ENCODE measurements at regions not wholly inside any gene's neighbourhood (a gene's known extent, or its start where the extent isn't known, plus 50 kb on each side); places are given as distances from the start of the nearest gene placed in this dataset.

DNA sequence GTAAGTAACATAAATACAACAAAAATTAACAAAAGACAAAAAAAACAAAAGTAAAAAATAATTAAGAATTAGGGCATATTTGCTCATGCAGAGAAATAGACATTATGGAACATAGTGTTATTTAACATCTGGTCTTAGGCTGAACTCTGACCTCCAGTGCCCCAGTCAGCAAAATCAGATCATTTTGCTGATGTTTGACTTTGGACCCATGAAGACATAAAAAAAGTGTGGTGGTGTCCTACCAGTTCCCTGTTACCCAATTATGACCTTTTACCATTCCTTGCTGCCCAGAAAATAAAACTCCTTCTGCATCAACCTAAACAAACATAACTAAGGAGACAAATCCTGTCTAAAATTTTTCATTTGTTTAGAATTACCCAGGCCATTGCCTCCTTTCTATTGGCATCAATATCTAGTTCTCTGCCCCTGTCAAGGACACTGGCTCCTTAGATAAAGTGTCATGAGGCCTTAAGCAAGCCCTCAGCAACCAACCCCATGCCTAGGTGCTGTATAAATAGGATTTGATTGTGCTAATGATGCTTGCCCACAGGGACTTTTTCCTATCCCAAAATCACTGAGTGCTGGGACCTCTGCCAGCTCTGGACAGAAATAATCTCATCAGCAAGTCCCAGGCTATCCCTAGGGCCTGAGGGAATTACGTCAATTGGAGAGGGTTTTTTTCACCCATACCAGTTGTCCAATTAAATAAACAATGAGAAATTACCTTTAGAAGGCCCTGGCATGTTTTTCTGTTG is 334.5 kb upstream of the UMPS start:
- H3K4me3 ChIP-seq (ENCODE audit: low read depth, low read length) = no peak overlapping the region

GRCh38 chr3:124396339-124396950 is 333.8 kb upstream of the UMPS start:
- no peak overlapping the region for H3K4me3 ChIP-seq (ENCODE audit: low read depth, low read length)

GRCh38 chr3:124397088-124397487 is 333.2 kb upstream of the UMPS start:
- no peak overlapping the region for H3K4me3 ChIP-seq (ENCODE audit: low read depth, low read length)

- no peak overlapping the region for H3K4me3 ChIP-seq (ENCODE audit: low read depth, low read length)
Observed at GRCh38 chr3:124398594-124398993, 331.7 kb upstream of the UMPS start.

DNA sequence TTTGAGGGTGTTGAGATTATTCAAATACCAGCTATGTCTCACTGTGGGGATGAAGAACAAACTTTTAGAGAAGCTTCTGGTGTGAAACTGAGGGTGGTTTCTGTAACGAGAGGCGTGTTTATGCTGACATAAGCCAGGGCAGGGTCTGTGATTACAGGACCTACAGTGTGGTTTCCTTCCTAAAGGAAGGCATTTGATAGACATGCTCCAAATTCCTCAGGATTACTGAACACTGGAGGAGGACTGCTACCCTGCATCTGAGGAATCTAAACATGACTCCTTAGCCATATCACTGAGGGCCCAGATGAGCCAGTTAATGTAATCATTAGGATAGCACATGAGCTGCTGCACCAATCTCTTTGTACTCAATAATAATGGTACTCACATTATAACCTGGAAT is 328.4 kb upstream of the UMPS start:
- H3K4me3 ChIP-seq (ENCODE audit: low read depth, low read length) = no peak overlapping the region

DNA sequence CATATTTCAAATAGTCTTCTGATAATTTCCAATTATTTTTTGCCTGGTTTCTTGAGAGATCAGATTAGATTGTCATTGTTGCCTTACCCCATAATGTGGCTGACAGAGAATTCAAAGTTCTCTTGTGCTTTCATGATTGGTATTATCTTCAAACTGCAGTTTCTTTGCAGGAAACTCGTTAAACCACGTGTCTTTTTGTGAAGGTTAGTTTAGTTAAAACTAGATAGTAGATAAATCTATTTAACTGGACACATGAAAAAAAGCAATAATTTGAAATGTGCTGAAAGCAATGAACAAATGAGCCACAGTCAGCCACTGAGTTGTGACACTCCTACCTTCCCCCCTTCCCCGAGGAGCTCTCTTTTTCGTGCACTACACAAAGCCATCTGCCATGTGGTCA is 327.5 kb upstream of the UMPS start:
- H3K4me3 ChIP-seq (ENCODE audit: low read depth, low read length) = no peak overlapping the region

- H3K4me3 ChIP-seq (ENCODE audit: low read depth, low read length) = no peak overlapping the region
Observed at GRCh38 chr3:124404621-124405020, 325.6 kb upstream of the UMPS start.

DNA sequence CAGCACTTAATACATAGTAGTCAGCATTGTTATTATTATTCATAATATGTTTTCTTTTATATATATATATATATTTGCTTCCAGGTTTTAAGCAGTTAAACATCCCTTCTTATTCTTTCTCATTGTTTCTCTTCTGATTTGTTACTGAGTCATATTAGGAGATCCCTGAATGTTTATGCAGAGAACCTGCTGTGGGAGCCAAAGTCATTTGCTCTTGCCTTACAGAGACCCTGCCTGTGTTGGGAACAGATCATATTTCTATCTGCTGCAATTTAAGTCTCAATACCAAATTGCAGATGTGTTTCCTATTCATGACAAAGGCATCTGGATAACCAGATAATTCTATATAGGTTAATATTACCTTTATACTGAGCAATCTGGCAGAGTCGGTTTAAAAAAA is 323.0 kb upstream of the UMPS start:
- H3K4me3 ChIP-seq (ENCODE audit: low read depth, low read length) = no peak overlapping the region

DNA sequence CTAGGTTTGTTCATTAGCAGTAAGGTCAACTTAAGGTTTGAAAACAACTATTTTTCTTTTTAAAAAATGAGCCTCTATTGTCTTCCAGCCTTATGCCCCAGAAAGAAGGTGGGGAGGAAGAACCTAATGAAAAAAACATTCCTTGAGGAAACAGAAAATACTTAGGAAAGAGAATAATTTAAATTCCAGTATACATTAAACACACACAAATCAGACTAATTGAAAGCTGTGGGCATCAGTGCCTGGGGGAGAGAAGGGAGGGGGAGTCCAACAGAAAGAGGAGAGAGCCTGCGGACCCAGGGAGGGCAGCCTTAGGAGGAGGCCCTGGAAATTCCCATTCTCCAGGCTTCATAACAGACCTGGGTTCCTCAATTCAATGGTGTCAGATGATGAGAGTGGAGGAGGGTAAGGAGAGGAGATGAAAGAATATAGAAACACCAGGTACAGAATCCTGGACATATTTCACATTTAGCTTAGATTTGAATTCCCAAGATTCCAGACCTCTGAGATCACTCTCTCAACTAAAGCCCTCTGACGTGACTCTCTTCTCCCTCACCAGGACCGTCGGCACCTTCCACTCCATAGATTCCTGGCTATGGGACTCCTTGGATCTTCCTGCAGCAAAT is 320.5 kb upstream of the UMPS start:
- no peak overlapping the region for H3K4me3 ChIP-seq (ENCODE audit: low read depth, low read length)

DNA sequence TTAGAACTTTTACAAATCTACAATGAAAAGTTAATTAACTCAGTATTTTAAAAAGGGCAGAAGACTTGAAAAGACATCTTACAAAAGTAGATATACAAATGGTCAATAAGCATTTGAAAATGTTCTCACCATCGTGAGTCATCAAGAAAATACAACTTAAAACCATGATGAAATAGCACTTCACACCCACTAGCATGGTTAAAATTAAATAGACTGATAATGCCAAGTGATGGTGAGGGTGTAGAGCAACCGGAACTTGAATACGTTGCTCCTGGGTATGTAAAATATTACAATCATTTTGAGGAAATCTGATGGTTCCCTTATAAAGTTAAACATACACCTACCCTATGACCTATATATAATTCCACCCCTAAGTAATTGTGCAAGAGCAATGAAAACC is 319.8 kb upstream of the UMPS start:
- no peak overlapping the region for H3K4me3 ChIP-seq (ENCODE audit: low read depth, low read length)

DNA sequence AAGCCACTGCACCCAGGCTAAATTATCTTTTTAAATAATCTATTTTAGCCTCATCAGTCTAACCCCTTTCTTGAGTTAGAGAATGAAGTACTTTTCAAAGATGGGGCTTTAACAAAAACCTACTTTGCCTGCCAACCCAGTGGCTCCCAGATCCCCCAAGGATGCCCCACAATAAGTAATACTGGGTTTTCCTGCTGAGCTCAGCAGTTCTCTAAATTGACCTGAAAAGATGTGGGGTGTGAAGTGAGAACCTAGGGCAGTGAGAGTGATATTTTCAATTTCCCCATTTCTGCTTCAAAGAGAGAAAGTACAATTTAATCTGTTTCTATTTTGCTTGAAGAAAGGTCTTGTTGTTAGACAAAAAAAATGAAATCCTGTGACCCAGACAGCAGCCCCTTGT is 318.5 kb upstream of the UMPS start:
- no peak overlapping the region for H3K4me3 ChIP-seq (ENCODE audit: low read depth, low read length)

GRCh38 chr3:124412644-124413043 is 317.6 kb upstream of the UMPS start:
- no peak overlapping the region for H3K4me3 ChIP-seq (ENCODE audit: low read depth, low read length)

GRCh38 chr3:124413393-124413792 is 316.9 kb upstream of the UMPS start:
- no peak overlapping the region for H3K4me3 ChIP-seq (ENCODE audit: low read depth, low read length)

DNA sequence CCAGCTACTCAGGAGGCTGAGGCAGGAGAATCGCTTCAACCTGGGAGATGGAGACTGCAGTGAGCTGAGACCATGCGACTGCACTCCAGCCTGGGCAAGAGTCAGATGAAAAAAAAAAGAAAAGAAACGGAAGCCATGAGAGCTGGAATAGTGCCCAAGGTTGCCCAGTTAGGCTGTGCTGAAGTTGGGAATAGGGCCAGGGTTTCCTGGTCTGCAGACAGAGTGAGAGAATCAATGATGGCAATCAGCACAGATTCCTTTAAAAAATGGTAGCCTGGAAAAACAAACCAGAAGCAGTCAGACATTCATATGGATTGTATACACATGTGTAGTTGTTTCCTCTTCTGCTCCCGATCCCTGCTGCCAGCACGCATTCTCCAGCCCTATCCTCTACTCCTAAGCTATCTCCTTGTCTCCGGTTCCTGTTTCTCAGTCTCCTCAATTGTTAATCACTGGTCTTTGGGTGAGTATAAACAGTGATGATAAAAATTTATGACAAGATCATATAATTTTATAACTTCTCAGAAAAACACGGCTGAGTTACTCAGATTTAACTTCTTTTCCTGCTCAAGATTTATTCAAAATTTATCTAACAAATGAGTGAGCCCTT is 316.2 kb upstream of the UMPS start:
- H3K4me3 ChIP-seq (ENCODE audit: low read depth, low read length) = no peak overlapping the region

DNA sequence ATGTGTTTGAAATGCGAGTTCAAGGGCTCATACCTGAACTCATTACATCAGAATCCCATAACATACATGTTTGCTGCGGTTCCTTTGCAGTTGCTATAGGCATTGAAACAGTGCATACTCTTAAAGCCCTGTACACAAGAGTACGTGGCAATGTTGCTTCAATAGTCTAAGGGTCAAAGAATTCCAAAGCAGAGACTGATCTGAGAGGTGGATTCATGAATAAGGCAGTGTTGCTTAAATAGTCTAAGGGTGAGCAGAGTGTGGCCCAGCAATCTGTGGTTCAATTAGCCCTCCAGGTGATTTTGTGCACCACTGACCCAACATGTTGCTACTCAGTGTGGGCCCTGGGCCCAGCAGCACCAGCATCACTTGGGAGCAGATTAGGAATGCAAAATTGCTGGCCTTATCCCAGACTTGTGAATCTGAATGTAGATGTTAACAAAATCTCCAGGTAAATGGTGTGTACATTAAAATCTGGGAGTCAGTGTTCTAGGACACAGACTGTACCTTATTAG is 314.7 kb upstream of the UMPS start:
- no peak overlapping the region for H3K4me3 ChIP-seq (ENCODE audit: low read depth, low read length)

- no peak overlapping the region for H3K4me3 ChIP-seq (ENCODE audit: low read depth, low read length)
Observed at GRCh38 chr3:124419303-124419702, 310.9 kb upstream of the UMPS start.

DNA sequence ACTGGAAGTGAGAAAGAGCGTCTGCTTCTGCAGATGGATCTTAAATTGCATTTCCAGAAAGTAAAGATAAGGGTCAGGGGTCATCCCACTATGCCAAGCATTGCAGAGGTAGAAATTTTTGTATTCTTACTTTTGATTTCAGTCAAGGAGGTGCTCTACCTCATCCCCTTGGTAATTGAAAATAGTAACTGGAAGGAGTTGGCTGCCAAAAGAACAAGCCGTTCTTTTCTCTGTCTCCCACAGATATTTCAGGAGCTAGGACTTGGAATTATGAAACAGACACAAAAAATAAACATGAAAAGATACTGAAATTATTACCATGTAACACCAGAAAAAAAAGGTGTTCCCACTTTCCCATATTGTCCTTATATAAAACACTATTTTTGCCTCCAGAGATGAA is 309.9 kb upstream of the UMPS start:
- H3K4me3 ChIP-seq (ENCODE audit: low read depth, low read length) = no peak overlapping the region

DNA sequence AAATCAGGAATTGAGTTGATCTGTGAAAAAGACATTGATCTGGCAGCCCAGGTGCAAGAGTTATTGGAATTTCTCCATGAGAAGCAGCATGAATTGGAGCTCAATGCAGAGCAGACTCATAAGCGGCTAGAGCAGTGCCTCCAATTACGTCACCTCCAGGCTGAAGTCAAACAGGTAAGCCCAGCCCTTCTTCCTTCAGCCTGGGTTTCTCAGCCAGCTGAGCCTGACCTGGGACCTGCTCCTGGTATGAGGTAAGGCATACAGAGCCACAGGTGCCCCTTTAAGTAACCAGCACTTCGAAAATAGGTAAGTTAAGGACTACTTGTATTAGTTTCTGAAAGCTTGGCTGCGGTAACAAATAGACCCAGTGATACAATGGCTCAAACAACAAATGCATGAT is 307.4 kb upstream of the UMPS start:
- no peak overlapping the region for H3K4me3 ChIP-seq (ENCODE audit: low read depth, low read length)

GRCh38 chr3:124424396-124424795 is 305.9 kb upstream of the UMPS start:
- H3K4me3 ChIP-seq (ENCODE audit: low read depth, low read length) = no peak overlapping the region

GRCh38 chr3:124425972-124426371 is 304.3 kb upstream of the UMPS start:
- H3K4me3 ChIP-seq (ENCODE audit: low read depth, low read length) = no peak overlapping the region

DNA sequence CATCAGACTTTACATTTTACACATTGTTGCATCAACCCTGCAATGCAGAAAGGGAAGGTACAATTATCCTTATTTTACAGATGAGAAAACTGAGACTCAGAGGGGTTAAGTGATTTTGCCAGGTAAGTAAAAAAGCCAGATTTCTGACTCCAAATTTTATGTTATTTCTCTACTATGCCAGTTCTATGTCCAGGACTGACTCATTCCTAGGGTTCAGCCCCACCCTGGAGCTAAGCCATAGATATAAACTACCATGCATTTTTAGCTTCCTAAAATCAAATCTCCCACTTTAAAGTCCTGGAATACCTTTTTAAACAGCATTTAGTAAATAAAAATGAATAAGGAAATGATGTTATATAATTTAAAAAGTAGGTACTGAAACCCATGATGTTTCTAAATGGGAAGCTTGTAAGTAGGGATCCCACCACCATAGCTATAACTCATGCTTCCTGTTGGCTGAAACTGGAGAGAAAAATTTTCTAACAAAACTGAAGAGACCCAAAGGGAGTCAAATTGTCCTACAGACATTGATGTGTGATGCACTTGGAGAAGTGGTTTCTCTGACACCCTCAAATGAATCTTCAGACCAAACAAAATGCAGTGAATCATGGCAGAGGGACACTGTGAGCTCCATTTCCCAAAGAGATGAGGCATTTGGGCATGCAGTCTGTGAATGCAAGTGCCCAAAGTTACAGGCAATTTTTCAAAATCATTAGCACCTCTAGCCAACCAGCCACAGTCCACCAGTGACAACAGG is 301.7 kb upstream of the UMPS start:
- H3K4me3 ChIP-seq (ENCODE audit: low read depth, low read length) = no peak overlapping the region

Data from iPS-11a (cell line).